Right atrium auricular region (tissue), 2 donors: ENCODE measurements at regions not wholly inside any gene's neighbourhood (a gene's known extent, or its start where the extent isn't known, plus 50 kb on each side); places are given as distances from the start of the nearest gene placed in this dataset.

Experiments used
- DNase-seq: peaks from one replicate; pipeline ENCODE4 v3.0.0-alpha.2; 2019; ENCODE audit warnings: low spot score
- H3K27ac ChIP-seq, 2 donors: fragments of 200-600 bp; sonication (generic); 1 replicate in 1 of 2; 2 replicates in 1 of 2; pipeline ENCODE4 v1.5.1; 2016 to 2019
- H3K27me3 ChIP-seq, 2 donors: fragments of 200-600 bp; sonication (generic); one replicate each; pipeline versions ENCODE4 v1.5.1 to v1.6.0; 2017 to 2019
- H3K36me3 ChIP-seq: fragments of 200-600 bp; sonication (generic); one replicate; pipeline ENCODE4 v1.5.1; 2016
- H3K4me1 ChIP-seq, 2 donors: fragments of 200-600 bp; sonication (generic); one replicate each; pipeline versions ENCODE4 v1.5.1 to v1.6.0; 2017 to 2019
- H3K4me3 ChIP-seq, 2 donors: fragments of 200-600 bp; sonication (generic); 1 replicate in 1 of 2; 2 replicates in 1 of 2; pipeline ENCODE4 v1.5.1; 2017 to 2019; ENCODE audit warnings: mild to moderate bottlenecking in 1 of 2, moderate library complexity in 1 of 2
- H3K9me3 ChIP-seq, 2 donors: fragments of 200-600 bp; sonication (generic); one replicate each; pipeline ENCODE4 v1.5.1; 2019
- TF ChIP-seq, protein P1 (sequence below), 2 donors: fragments of 200-600 bp; sonication (generic); IDR thresholded peaks; one replicate each; pipeline ENCODE4 v1.5.1; 2019; ENCODE audit warnings: antibody characterized with exemption in 2 of 2

DNA sequence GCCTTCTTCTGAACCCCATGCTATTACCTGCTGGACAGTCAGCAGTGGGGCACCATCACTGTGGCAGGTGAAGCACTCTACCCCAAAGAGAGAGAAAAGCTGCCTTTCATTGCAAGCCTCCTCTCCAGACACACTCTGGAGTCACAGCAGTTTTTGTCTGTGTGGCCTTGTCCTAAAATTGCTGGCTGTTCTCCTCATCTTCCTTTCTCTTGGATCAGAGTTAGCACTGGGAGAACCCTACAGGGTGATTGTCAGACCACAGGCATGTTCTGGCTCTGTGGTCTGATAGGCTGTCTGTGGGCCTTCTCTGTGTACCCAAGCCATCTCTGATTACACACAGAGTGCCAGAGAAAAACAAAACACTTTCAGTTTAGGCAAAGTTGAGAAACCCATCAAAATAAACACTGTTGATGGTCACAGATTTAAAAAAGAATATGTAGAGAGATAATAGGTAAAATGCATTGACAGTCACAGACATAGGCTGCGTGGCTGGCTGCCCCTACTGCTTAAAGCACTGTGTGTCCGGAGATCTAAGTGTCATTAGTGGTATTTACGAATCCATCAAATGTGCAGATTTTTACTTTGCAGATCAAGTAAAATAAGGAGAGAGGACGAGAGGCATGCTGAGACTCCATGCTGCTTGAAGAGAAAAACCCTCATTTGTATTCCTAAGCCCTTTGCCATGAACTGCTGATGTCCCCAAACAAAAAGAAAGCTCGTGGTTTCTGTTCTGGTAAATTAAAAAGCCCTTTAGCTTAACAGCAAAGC is 689.9 kb downstream of the TUSC7 start:
- Histone ChIP-seq H3K9me3 (no peaks in the 10 kb centered on the region), H3K27me3 (no peaks in the 10 kb centered on the region), H3K36me3 (no peaks in the 10 kb centered on the region), H3K4me3 (no peak overlapping the region), H3K27ac (no peak overlapping the region), H3K4me1 (no peaks in the 10 kb centered on the region)
- no peak for DNase-seq
- TF ChIP-seq, protein P1, sequence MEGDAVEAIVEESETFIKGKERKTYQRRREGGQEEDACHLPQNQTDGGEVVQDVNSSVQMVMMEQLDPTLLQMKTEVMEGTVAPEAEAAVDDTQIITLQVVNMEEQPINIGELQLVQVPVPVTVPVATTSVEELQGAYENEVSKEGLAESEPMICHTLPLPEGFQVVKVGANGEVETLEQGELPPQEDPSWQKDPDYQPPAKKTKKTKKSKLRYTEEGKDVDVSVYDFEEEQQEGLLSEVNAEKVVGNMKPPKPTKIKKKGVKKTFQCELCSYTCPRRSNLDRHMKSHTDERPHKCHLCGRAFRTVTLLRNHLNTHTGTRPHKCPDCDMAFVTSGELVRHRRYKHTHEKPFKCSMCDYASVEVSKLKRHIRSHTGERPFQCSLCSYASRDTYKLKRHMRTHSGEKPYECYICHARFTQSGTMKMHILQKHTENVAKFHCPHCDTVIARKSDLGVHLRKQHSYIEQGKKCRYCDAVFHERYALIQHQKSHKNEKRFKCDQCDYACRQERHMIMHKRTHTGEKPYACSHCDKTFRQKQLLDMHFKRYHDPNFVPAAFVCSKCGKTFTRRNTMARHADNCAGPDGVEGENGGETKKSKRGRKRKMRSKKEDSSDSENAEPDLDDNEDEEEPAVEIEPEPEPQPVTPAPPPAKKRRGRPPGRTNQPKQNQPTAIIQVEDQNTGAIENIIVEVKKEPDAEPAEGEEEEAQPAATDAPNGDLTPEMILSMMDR (IDR thresholded peaks at IDR 0.05), result no peak

DNA sequence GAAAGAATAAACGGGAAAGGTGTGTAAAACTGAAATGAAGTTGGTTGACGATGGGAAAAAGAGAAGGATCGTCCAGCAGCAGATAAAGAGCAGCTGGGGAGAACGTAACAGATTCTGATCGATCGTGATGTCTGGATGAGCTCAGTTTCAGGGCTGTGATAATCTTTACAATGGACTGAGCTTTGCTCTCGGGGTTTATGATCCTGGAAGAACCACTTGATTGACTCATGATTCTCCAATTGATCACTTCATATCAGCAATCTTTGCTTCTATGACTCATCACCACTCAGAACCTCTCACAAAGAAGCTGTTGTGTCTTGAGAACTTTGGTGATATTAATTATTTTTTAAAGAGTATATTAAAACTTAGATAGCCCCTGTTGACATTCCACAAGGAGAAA is 690.7 kb downstream of the TUSC7 start:
- no peak overlapping the region for H3K4me3 ChIP-seq
- H3K27ac ChIP-seq, result no peak overlapping the region
- no peaks in the 10 kb centered on the region for H3K9me3 ChIP-seq
- DNase-seq, result no peak
- no peaks in the 10 kb centered on the region for H3K27me3 ChIP-seq
- no peaks in the 10 kb centered on the region for H3K4me1 ChIP-seq
- no peaks in the 10 kb centered on the region for H3K36me3 ChIP-seq
- TF ChIP-seq, protein P1 (IDR thresholded peaks at IDR 0.05), result no peak

DNA sequence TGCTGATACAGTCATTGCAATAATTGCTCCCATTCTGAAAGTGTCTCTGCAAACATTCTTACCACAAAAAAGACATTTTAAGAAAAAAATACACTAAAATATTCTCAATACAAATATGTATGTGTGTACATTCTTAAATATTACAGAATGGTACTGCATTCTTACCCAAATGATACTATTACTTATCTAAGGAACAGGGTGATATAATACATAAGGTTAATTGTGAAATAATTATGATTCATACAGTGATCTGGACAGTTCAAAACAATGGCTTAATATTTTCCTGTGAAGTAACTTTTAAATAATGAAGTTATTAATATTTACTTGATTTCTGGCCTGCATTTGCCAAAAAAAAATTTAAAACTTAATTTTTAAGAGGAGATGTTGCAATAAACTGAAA is 694.6 kb downstream of the TUSC7 start:
- H3K4me1 ChIP-seq, result no peaks in the 10 kb centered on the region
- no peak for DNase-seq
- TF ChIP-seq, protein P1 (IDR thresholded peaks at IDR 0.05), result no peak

DNA sequence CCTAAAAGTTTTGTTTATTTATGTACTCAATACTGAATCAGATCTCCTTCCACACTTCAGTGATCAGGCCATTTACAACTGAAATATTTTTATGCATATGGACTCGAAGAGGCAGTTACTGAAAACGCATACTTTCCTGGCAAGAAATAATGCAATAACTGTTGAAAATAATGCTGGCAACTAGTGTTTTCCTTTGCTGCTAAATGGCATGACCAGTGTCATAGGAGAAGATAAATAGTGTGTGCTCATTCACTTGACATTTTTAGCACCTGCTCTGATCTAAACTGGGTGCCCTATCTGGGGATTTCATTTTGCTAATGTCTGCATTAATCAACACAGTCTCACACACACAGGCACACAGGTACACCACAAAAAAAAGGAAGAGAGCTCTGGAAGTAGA is 695.2 kb downstream of the TUSC7 start:
- Histone ChIP-seq H3K27ac (no peak overlapping the region), H3K36me3 (no peaks in the 10 kb centered on the region), H3K4me1 (no peaks in the 10 kb centered on the region), H3K9me3 (no peaks in the 10 kb centered on the region), H3K4me3 (no peak overlapping the region), H3K27me3 (no peaks in the 10 kb centered on the region)
- DNase-seq, result no peak
- TF ChIP-seq, protein P1 (IDR thresholded peaks at IDR 0.05), result no peak

More for the DNA sequence above, 694.6 kb downstream of the TUSC7 start:
- no peaks in the 10 kb centered on the region for H3K27me3 ChIP-seq
- no peak overlapping the region for H3K4me3 ChIP-seq
- H3K9me3 ChIP-seq, result no peaks in the 10 kb centered on the region
- no peaks in the 10 kb centered on the region for H3K36me3 ChIP-seq
- H3K27ac ChIP-seq, result no peak overlapping the region

DNA sequence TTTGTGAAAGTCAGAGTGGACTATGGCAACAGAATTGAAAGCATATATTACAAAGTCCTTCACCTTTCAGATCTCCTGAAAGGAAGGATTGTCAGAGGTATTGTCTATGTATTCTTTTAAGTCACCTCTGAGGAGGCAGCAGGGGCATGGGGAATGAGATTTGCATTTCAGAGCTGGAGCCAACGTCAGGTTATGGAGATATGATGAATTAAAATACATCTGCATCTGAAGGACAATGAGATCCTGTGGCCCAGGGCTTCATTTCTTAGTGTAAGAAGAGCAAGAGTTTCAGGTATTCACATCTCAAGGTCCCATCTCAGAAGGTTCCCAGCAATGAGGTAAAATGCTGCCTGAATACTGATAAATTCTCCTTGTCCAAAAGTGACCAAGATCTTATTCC is 695.8 kb downstream of the TUSC7 start:
- TF ChIP-seq, protein P1 (IDR thresholded peaks at IDR 0.05), result no peak
- Histone ChIP-seq H3K27ac (no peak overlapping the region), H3K27me3 (no peaks in the 10 kb centered on the region), H3K4me1 (no peaks in the 10 kb centered on the region), H3K9me3 (no peaks in the 10 kb centered on the region), H3K36me3 (no peaks in the 10 kb centered on the region), H3K4me3 (no peak overlapping the region)
- DNase-seq, result no peak

DNA sequence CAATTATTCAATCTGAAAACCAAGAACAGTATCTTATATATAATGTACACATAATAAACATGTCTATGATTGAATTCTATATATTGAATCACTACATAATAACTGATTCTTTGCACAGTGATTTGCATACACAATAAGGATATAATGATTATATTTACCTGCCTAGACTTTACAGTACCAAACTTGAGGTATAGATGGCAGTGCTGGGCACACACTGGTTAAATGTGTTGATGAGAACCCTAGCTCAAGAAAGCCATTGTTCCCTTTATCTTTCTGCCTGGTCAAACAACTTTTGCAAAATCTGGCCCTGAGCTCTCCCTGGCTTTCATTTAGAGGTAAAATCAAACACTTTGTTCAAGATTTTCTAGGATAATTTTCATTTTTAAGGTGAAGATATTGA is 697.7 kb downstream of the TUSC7 start:
- Histone ChIP-seq H3K4me3 (no peak overlapping the region), H3K9me3 (no peaks in the 10 kb centered on the region)

More for the DNA sequence above, 697.7 kb downstream of the TUSC7 start:
- TF ChIP-seq, protein P1 (IDR thresholded peaks at IDR 0.05), result no peak
- H3K4me1 ChIP-seq, result no peaks in the 10 kb centered on the region
- H3K27ac ChIP-seq, result no peak overlapping the region
- H3K27me3 ChIP-seq, result no peaks in the 10 kb centered on the region
- DNase-seq, result no peak
- H3K36me3 ChIP-seq, result no peaks in the 10 kb centered on the region
